ENCODE measurements at regions not wholly inside any gene's neighbourhood (a gene's known extent, or its start where the extent isn't known, plus 50 kb on each side); places are given as distances from the start of the nearest gene placed in this dataset.
"Not testable (repeated sequence)": the region's sequence is repeated elsewhere in the genome, so short reads cannot be mapped to it uniquely, and the experiment has no call there.

DNA sequence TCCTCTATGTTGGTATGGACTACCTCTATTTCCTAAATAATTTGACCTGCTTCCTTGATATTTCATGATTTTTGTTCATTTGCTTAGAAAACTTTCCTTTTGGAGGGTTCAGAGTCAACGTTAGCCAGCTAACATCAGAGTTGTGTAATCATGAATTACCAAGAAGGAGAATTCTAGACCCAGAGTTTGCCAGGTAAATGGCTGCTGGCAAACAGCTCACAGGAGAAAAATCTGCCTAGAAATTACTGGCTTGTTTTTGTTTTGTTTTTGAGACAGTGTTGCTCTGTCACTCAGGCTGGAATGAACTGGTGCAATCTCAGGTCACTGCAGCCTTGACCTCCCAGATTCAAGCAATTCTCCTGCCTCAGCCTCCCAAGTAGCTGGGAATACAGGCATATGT lies 111.4 kb upstream of the SALL1 start:
- no peak for DNase-seq (ENCODE audit: low spot score)
- TF ChIP-seq, protein P1, sequence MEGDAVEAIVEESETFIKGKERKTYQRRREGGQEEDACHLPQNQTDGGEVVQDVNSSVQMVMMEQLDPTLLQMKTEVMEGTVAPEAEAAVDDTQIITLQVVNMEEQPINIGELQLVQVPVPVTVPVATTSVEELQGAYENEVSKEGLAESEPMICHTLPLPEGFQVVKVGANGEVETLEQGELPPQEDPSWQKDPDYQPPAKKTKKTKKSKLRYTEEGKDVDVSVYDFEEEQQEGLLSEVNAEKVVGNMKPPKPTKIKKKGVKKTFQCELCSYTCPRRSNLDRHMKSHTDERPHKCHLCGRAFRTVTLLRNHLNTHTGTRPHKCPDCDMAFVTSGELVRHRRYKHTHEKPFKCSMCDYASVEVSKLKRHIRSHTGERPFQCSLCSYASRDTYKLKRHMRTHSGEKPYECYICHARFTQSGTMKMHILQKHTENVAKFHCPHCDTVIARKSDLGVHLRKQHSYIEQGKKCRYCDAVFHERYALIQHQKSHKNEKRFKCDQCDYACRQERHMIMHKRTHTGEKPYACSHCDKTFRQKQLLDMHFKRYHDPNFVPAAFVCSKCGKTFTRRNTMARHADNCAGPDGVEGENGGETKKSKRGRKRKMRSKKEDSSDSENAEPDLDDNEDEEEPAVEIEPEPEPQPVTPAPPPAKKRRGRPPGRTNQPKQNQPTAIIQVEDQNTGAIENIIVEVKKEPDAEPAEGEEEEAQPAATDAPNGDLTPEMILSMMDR (IDR thresholded peaks at IDR 0.05), result no peak
- H3K4me3 ChIP-seq, result no peak overlapping the region
- no peaks in the 10 kb centered on the region for H3K36me3 ChIP-seq
- no peaks in the 10 kb centered on the region for H3K4me1 ChIP-seq
- no peak overlapping the region for H3K27ac ChIP-seq
- H3K27me3 ChIP-seq, result no peaks in the 10 kb centered on the region
- peaks cover 0 to 7% of the 10 kb centered on the region in 2 donors for H3K9me3 ChIP-seq

DNA sequence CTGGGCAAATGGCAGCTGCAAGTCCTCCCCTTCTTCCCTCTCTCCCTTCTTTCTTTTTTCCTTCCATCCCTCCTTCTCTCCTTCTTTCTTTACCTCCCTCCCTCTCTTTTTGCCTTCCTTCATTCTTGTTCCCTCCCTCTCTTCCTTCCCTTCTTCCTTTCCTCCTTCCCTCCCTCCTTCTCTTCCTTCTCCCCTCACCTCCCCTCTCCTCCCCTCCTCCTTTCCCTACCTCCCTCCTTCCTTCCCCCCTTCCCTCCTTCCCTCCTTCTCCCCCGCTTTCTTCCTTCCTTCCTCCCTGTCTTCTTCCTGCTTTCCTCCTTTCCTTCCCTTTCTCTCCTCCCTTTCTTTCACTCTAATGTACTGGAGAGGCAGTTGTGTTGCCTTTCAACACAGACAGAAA lies 110.8 kb upstream of the SALL1 start:
- DNase-seq (ENCODE audit: low spot score), result no peak
- TF ChIP-seq, protein P1 (IDR thresholded peaks at IDR 0.05), result no peak
- Histone ChIP-seq H3K27ac (no peak overlapping the region), H3K4me3 (no peak overlapping the region), H3K27me3 (no peaks in the 10 kb centered on the region), H3K36me3 (no peaks in the 10 kb centered on the region), H3K9me3 (peaks cover 0 to 7% of the 10 kb centered on the region in 2 donors), H3K4me1 (no peaks in the 10 kb centered on the region)

DNA sequence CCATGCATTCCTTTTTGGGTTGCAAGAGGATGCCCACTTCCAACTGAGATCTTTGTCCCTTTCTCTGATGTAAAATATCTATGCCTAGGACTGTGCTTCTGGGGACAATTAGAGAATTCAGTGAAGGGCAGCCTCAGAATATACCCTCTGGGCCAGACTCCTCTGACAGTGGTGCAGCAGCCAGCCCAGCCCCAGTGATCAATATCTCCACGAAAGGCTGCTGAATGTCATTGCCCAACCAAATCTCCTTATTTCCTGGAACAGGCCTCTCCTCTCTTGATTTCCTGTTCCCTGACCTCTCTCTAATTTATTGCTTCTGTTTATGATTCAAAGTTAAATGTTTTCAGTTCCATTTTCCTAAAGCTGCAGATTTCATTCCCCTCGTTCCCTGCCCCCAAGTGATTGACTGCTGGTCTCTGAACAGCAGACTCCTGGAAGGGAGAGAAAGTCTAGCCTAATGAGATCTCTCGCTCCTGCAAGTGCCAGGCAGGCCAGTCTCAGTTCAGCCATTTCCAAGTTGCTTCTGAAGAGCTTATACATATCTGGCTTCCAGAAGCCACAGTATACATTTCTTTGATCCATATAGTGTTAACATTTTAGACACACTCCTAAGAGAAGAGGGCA lies 104.4 kb upstream of the SALL1 start:
- Histone ChIP-seq H3K36me3 (no peaks in the 10 kb centered on the region), H3K4me1 (no peaks in the 10 kb centered on the region), H3K27ac (no peak overlapping the region), H3K9me3 (no peaks in the 10 kb centered on the region), H3K4me3 (no peak overlapping the region), H3K27me3 (no peaks in the 10 kb centered on the region)
- TF ChIP-seq, protein P1 (IDR thresholded peaks at IDR 0.05), result no peak
- no peak for DNase-seq (ENCODE audit: low spot score)

DNA sequence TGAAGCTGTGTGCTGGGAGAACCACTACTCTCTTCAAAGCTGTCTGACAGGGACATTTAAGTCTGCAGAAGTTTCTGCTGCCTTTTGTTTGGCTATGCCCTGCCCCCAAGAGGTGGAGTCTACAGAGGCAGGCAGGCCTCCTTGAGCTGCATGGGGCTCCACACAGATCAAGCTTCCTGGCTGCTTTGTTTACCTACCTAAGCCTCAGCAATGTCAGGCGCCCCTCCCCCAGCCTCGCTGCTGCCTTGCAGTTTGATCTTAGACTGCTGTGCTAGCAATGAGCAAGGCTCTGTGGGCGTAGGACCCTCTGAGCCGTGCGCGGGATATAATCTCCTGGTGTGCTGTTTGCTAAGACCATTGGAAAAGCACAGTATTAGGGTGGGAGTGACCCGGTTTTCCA lies 103.3 kb upstream of the SALL1 start:
- H3K27ac ChIP-seq; H3K36me3 ChIP-seq; H3K27me3 ChIP-seq; H3K4me3 ChIP-seq; H3K9me3 ChIP-seq; H3K4me1 ChIP-seq; DNase-seq (ENCODE audit: low spot score): not testable (repeated sequence)

DNA sequence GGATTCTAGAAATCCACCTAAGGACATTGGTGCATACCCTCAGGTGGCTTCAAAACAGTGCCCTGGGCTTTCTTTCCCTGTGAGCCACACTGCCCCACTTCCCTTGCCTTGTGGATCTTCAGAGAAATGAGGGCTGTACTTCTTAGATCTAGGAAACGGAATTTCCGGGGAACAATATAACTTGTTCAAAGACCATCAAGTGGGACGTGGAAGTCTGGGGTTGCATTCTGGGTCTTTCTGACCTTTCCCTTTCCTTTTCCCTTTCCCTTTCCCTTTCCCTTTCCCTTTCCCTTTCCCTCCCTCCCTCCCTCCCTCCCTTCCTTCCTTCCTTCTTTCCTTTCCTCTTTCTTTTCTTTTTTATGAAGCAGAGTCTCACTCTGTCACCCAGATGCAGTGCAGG lies 97.1 kb upstream of the SALL1 start:
- Histone ChIP-seq H3K27me3 (no peaks in the 10 kb centered on the region), H3K9me3 (no peaks in the 10 kb centered on the region), H3K4me1 (no peaks in the 10 kb centered on the region), H3K36me3 (no peaks in the 10 kb centered on the region), H3K4me3 (no peak overlapping the region), H3K27ac (no peak overlapping the region)
- DNase-seq (ENCODE audit: low spot score), result no peak
- TF ChIP-seq, protein P1 (IDR thresholded peaks at IDR 0.05), result no peak

DNA sequence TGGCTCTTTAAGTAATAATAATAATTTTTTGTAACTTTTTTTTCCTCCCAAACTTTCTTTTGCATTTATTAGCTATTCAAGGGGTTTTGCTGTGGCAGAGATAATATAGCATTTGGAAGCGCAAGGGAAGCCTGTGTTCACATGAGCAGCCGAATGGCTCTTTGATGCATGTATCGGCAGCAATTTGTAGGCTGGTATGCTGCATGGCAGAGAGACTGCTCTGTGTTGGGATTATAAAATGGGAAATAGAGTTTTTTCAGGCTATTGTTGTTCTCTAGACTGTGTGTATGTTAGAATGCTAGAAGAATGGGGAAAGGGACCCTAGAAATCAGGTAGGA lies 94.6 kb upstream of the SALL1 start:
- DNase-seq (ENCODE audit: low spot score), result no peak
- Histone ChIP-seq H3K4me1 (no peaks in the 10 kb centered on the region), H3K27me3 (no peaks in the 10 kb centered on the region), H3K36me3 (no peaks in the 10 kb centered on the region), H3K4me3 (no peak overlapping the region), H3K27ac (no peak overlapping the region), H3K9me3 (no peaks in the 10 kb centered on the region)
- TF ChIP-seq, protein P1 (IDR thresholded peaks at IDR 0.05), result no peak
